Tibial nerve (tissue), 4 donors: ENCODE measurements at regions not wholly inside any gene's neighbourhood (a gene's known extent, or its start where the extent isn't known, plus 50 kb on each side); places are given as distances from the start of the nearest gene placed in this dataset.

ENCODE experiments used
- DNase-seq, 2 donors: peaks; one replicate each; pipeline ENCODE4 v3.0.0-alpha.2; 2019; ENCODE audit warnings: low spot score in 2 of 2
- H3K27ac ChIP-seq, 4 donors: fragments of 200-600 bp; sonication (generic) in 3 of 4; one replicate each; pipeline ENCODE4 v1.5.1; 2017 to 2019; ENCODE audit warnings: mild to moderate bottlenecking in 1 of 4
- H3K27me3 ChIP-seq, 2 donors: fragments of 200-600 bp; sonication (generic) in 1 of 2; one replicate each; pipeline versions ENCODE4 v1.5.1 to v1.6.0; 2017 to 2019
- H3K36me3 ChIP-seq, 3 donors: fragments of 200-600 bp; sonication (generic); one replicate each; pipeline ENCODE4 v1.5.1; 2018 to 2019
- H3K4me1 ChIP-seq, 4 donors: fragments of 200-600 bp; sonication (generic) in 3 of 4; one replicate each; pipeline ENCODE4 v1.5.1; 2017 to 2019
- H3K4me3 ChIP-seq, 4 donors: fragments of 200-600 bp; sonication (generic) in 3 of 4; one replicate each; pipeline ENCODE4 v1.5.1; 2017 to 2019; ENCODE audit warnings: mild to moderate bottlenecking in 1 of 4, moderate library complexity in 1 of 4
- H3K9me3 ChIP-seq, 4 donors: fragments of 200-600 bp; sonication (generic) in 3 of 4; one replicate each; pipeline ENCODE4 v1.5.1; 2017 to 2019
- CTCF ChIP-seq, 5 experiments: fragments of 200-600 bp in 3 of 5; fragments of 450-650 bp in 2 of 5; sonication (generic) in 3 of 5; IDR thresholded peaks; one replicate each; pipeline ENCODE4 v1.5.1; 2016 to 2019; ENCODE audit warnings: antibody characterized with exemption in 5 of 5, mild to moderate bottlenecking in 3 of 5, moderate library complexity in 2 of 5
- EP300 ChIP-seq, 2 donors: sonication (generic); formaldehyde crosslinking; IDR thresholded peaks; one replicate each; pipeline ENCODE4 v1.6.1; 2017; ENCODE audit warnings: antibody characterized with exemption in 2 of 2, mild to moderate bottlenecking in 1 of 2
- POLR2A ChIP-seq, 2 donors: fragments of 450-650 bp; IDR thresholded peaks; one replicate each; pipeline ENCODE4 v1.6.1; 2017; ENCODE audit warnings: antibody characterized with exemption in 2 of 2, mild to moderate bottlenecking in 2 of 2, moderate library complexity in 2 of 2
- WGBS, 2 donors: methylation state at CpG; one replicate each; pipeline ENCODE4 v1.1.5; 2018; 5-methylcytosine and 5-hydroxymethylcytosine counted together

GRCh38 chr15:39184701-39185390 is 396.0 kb upstream of the THBS1 start:
- peak overlapping the region in 1 of 4 donors; percentile 77 for H3K27ac ChIP-seq
- H3K4me3 ChIP-seq = no peak overlapping the region
- H3K36me3 ChIP-seq = no peaks in the 10 kb centered on the region
- no peak for DNase-seq
- WGBS, 2 donors = 89 to 90% methylated on average over 4 of the region's 4 CpGs
- TF ChIP-seq POLR2A (IDR thresholded peaks at IDR 0.05) = no peak
- no peak for TF ChIP-seq EP300 (IDR thresholded peaks at IDR 0.05)
- TF ChIP-seq CTCF (IDR thresholded peaks at IDR 0.05) = no peak
- H3K9me3 ChIP-seq = no peaks in the 10 kb centered on the region
- H3K27me3 ChIP-seq = no peaks in the 10 kb centered on the region
- peaks cover 0 to 63% (median 16%) of the 10 kb centered on the region in 4 donors for H3K4me1 ChIP-seq

- Histone ChIP-seq H3K9me3 (no peaks in the 10 kb centered on the region), H3K36me3 (no peaks in the 10 kb centered on the region), H3K27me3 (no peaks in the 10 kb centered on the region), H3K4me1 (peaks cover 0 to 29% (median 5%) of the 10 kb centered on the region in 4 donors), H3K27ac (peak overlapping the region in 3 of 4 donors; percentile 2 to 77 (median 58)), H3K4me3 (no peak overlapping the region)
- TF ChIP-seq CTCF (IDR thresholded peaks at IDR 0.05) = no peak
- TF ChIP-seq POLR2A (IDR thresholded peaks at IDR 0.05) = no peak
- no peak for TF ChIP-seq EP300 (IDR thresholded peaks at IDR 0.05)
- 25 to 40% methylated on average over 1 of the region's 1 CpG for WGBS, 2 donors
- no peak for DNase-seq
Observed at GRCh38 chr15:39188314-39188713, 392.6 kb upstream of the THBS1 start.

GRCh38 chr15:39188930-39189329 is 391.9 kb upstream of the THBS1 start:
- Histone ChIP-seq H3K36me3 (no peaks in the 10 kb centered on the region), H3K9me3 (no peaks in the 10 kb centered on the region), H3K27ac (peak overlapping the region in 3 of 4 donors; percentile 20 to 77 (median 58)), H3K4me3 (no peak overlapping the region), H3K4me1 (peaks cover 0 to 29% (median 6%) of the 10 kb centered on the region in 4 donors), H3K27me3 (no peaks in the 10 kb centered on the region)
- TF ChIP-seq POLR2A (IDR thresholded peaks at IDR 0.05) = no peak
- no peak for TF ChIP-seq CTCF (IDR thresholded peaks at IDR 0.05)
- peak; percentile 38 to 89 for TF ChIP-seq EP300 (IDR thresholded peaks at IDR 0.05)
- 55 to 62% methylated on average over 3 of the region's 3 CpGs for WGBS, 2 donors
- DNase-seq = peak in 1 of 2 donors; percentile 51

- TF ChIP-seq CTCF (IDR thresholded peaks at IDR 0.05) (no peak), POLR2A (IDR thresholded peaks at IDR 0.05) (no peak), EP300 (IDR thresholded peaks at IDR 0.05) (no peak)
- peak overlapping the region in 2 of 4 donors; percentile 50 to 53 for H3K27ac ChIP-seq
- DNase-seq = no peak
Observed at GRCh38 chr15:39191871-39192291, 389.0 kb upstream of the THBS1 start.

GRCh38 chr15:39192351-39192750 is 388.5 kb upstream of the THBS1 start:
- H3K4me1 ChIP-seq = peaks cover 0 to 20% (median 6%) of the 10 kb centered on the region in 4 donors
- no peaks in the 10 kb centered on the region for H3K36me3 ChIP-seq
- H3K27ac ChIP-seq = peak overlapping the region in 2 of 4 donors; percentile 50 to 53
- DNase-seq = no peak
- H3K27me3 ChIP-seq = no peaks in the 10 kb centered on the region
- 53 to 54% methylated on average over 3 of the region's 3 CpGs for WGBS, 2 donors
- TF ChIP-seq CTCF (IDR thresholded peaks at IDR 0.05) (no peak), POLR2A (IDR thresholded peaks at IDR 0.05) (no peak), EP300 (IDR thresholded peaks at IDR 0.05) (no peak)
- no peak overlapping the region for H3K4me3 ChIP-seq
- H3K9me3 ChIP-seq = no peaks in the 10 kb centered on the region

More at GRCh38 chr15:39191871-39192291, 389.0 kb upstream of the THBS1 start:
- peaks cover 0 to 20% (median 6%) of the 10 kb centered on the region in 4 donors for H3K4me1 ChIP-seq
- H3K36me3 ChIP-seq = no peaks in the 10 kb centered on the region
- no peaks in the 10 kb centered on the region for H3K27me3 ChIP-seq
- no peaks in the 10 kb centered on the region for H3K9me3 ChIP-seq
- no peak overlapping the region for H3K4me3 ChIP-seq
